AG04449 (cell line): ENCODE measurements at regions not wholly inside any gene's neighbourhood (a gene's known extent, or its start where the extent isn't known, plus 50 kb on each side); places are given as distances from the start of the nearest gene placed in this dataset.
A peak's percentile ranks its signal among the peaks of the same experiment; 100 is the strongest.

Experiments
- CTCF ChIA-PET: fragments of 350-600 bp; formaldehyde crosslinking; extraction: SDS; loops from one replicate; lab custom pipeline; 2021; ENCODE audit warnings: antibody characterized with exemption; lab: Yijun Ruan, JAX
- POLR2A ChIA-PET: fragments of 400-600, 350-600 bp; formaldehyde crosslinking; extraction: SDS; loops from one replicate; lab custom pipeline; 2020; ENCODE audit warnings: antibody characterized with exemption, inconsistent platforms; lab: Yijun Ruan, JAX
- DNase-seq: peaks from one replicate; pipeline ENCODE4 v3.0.0-alpha.2; 2010; ENCODE audit warnings: low read depth, low spot score
- H3K4me3 ChIP-seq: 2 replicates; pipeline ENCODE4 v1.5.1; 2011; ENCODE audit warnings: low read depth, mild to moderate bottlenecking, control low read depth, low read length
- TF ChIP-seq, protein P1 (sequence below): IDR thresholded peaks from one replicate; pipeline ENCODE4 v1.5.1; 2011; ENCODE audit warnings: mild to moderate bottlenecking, moderate library complexity, low read length, control low read depth, inconsistent platforms; ENCODE audit not compliant: insufficient read depth; ENCODE audit errors: missing control alignments

DNA sequence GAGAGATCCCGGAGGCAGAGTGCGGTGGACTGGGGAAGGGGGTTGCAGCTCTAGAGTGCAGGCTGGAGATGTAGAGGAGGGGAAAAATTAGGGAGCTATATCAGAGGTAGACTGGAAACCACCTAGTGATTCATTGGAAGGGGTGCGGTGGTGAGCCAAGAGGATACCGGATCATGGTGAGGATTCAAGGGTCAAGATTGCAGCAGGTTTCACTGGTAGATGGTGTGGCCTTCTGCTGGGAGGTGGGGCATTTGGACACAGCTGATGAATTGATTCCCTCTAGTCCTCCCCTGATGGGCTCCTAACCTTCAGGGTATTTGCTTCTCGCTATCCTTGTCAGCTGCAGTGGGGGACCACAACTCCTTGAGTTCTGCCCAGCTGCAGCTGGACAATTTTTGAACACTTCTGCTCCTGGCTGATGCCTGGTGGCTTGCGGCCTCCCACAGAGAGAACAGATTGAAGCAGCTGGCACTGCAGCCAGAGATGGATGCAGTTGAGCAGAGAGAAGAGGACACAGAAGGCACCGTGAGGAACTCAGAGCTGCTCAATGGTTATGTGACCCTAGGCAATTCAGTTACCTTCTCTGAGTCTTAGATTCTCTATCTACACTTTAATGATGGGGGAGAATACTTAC, 134.4 kb upstream of the ABCA1 start:
- TF ChIP-seq, protein P1, sequence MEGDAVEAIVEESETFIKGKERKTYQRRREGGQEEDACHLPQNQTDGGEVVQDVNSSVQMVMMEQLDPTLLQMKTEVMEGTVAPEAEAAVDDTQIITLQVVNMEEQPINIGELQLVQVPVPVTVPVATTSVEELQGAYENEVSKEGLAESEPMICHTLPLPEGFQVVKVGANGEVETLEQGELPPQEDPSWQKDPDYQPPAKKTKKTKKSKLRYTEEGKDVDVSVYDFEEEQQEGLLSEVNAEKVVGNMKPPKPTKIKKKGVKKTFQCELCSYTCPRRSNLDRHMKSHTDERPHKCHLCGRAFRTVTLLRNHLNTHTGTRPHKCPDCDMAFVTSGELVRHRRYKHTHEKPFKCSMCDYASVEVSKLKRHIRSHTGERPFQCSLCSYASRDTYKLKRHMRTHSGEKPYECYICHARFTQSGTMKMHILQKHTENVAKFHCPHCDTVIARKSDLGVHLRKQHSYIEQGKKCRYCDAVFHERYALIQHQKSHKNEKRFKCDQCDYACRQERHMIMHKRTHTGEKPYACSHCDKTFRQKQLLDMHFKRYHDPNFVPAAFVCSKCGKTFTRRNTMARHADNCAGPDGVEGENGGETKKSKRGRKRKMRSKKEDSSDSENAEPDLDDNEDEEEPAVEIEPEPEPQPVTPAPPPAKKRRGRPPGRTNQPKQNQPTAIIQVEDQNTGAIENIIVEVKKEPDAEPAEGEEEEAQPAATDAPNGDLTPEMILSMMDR, result no peak
- ChIA-PET CTCF (interaction anchor here (1.0 kb wide), 1 partner anchor 11 kb away, joined by 3 read pairs; no protein-coding TSS in a partner anchor), POLR2A (no interaction called here)
- H3K4me3 ChIP-seq, result no peak overlapping the region
- DNase-seq, result no peak

DNA sequence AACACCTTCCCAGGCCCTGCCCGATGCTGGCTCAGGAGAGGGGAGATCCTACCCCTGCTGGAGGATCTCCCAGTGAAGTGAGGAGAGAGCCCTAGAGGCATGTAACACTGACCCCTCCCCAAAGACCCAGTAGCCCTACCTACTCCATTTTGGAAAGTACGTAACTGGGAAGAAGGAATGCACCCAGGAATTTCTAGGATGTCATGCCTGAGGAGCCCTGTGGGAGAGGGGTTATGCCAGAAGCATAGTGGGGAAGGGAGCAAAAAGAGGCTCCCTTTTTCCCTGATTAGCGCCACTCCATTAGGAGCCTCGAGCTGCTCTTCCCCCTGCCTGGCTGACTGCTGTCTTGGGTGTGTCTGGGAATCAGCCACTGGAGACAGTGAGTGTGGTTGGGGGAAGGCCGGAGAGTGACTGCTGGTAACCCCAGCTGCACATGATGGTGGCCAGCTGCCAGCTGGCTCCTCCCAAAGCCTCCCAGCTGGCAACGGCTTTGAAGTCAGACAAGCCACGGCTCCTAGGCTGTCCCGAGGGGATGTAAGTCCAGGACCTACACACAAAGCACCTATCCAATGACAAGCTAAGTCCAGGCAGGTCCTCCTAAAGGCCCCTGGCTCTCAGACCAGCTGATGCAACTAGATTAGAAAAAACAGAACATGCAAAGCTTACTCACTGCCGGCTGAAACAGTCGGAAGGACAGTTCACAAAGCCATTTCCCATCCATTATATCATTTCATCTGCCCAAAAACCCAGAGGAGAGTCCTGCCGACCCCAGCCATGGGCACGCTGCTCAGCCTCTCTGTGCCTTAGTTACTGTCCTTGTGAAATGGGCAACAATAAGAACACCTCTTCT, 136.5 kb upstream of the ABCA1 start:
- TF ChIP-seq, protein P1, result no peak
- peak; percentile 92 for DNase-seq
- H3K4me3 ChIP-seq, result no peak overlapping the region; the same call in 1 of the 2 replicates
- ChIA-PET POLR2A (interaction anchor here (0.7 to 3.0 kb wide), 9 partner anchors 10 to 195 kb away, joined by 3 to 17 read pairs (median 3); partner anchors contain the start of gene ABCA1), CTCF (interaction anchor here (0.6 to 1.7 kb wide), 10 partner anchors 10 to 353 kb away, joined by 3 to 5 read pairs (median 3); partner anchors contain the start of gene ABCA1)

DNA sequence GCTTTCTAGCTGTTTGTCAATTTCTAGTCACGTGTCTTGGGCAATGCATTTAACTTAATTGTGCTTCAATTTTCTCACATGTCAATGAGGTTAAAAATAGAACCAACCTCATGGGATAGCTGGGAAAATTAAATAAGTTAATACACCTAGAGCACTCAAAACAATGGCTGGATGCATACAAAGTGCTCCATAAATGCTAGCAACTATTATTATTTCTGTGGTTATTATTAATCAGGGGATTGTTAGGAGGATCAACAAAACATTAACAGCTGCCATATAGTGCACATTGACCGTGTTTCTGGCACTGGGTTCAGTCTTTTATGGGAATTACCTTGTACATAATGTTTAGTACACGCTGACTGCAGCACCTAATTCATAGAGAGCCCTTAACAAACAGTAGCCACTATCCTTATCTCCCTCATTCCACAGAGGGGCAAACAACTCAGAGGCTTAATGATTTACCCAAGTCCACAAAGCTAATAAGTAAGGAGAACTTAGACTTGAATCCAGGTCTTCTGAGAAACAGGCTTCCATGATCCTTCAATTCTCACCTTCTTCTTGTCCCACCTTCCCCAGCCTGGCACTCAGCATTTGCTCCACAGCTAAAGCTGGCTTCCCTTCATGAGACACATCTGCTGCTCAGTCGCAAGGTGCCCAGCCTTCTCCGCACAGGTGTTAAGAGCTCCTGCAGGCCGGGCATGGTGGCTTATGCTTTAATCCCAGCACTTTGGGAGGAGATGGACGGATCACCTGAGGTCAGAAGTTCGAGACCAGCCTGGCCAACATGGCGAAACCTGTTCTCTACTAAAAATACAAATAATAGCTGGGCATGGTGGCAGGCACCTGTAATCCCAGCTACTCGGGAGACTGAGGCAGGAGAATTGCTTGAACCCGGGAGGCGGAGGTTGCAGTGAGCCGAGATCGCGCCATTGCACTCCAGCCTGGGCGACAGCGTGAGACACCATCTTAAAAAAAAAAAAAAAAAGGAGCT, 137.4 kb upstream of the ABCA1 start:
- TF ChIP-seq, protein P1, result no peak
- ChIA-PET POLR2A (interaction anchor here (0.7 to 3.0 kb wide), 7 partner anchors 11 to 196 kb away, joined by 3 to 17 read pairs (median 4); partner anchors contain the start of gene ABCA1), CTCF (interaction anchor here (0.8 to 1.7 kb wide), 8 partner anchors 12 to 352 kb away, joined by 3 to 5 read pairs (median 3); partner anchors contain the start of gene ABCA1)
- no peak overlapping the region for H3K4me3 ChIP-seq
- no peak for DNase-seq

DNA sequence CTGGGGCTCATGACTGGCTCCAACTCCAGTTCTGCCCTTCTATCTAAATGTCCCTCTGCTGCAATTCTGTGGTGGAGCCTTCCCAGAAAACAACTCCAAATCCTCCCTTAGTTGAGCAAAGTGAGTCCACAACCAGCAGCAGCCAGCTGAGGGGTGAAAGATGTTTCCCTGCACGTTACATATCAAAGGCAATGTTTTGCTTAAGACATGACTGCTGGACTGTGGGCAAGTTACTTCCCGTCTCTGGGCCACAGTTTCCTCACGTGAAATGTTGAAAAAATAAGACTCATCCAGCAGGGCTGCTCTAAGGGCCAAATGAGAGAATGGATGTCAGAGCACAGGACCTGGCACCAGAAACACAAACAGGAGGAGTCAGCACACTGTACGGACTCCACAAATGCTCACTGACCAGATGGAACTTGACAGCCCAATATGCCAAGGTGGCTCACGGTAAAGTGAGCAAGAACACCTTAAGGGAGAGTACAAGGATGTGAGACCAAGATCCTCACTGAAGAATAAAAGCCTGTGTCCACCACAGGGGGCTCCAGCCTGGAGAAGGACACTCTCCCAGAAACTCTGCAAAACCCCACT, 138.4 kb upstream of the ABCA1 start:
- no peak overlapping the region for H3K4me3 ChIP-seq
- POLR2A ChIA-PET, result no interaction called here
- DNase-seq, result no peak
- TF ChIP-seq, protein P1, result no peak
- CTCF ChIA-PET, result interaction anchor here (1.1 to 1.7 kb wide), 2 partner anchors 12 to 202 kb away, joined by 3 to 5 read pairs; no protein-coding TSS in a partner anchor

DNA sequence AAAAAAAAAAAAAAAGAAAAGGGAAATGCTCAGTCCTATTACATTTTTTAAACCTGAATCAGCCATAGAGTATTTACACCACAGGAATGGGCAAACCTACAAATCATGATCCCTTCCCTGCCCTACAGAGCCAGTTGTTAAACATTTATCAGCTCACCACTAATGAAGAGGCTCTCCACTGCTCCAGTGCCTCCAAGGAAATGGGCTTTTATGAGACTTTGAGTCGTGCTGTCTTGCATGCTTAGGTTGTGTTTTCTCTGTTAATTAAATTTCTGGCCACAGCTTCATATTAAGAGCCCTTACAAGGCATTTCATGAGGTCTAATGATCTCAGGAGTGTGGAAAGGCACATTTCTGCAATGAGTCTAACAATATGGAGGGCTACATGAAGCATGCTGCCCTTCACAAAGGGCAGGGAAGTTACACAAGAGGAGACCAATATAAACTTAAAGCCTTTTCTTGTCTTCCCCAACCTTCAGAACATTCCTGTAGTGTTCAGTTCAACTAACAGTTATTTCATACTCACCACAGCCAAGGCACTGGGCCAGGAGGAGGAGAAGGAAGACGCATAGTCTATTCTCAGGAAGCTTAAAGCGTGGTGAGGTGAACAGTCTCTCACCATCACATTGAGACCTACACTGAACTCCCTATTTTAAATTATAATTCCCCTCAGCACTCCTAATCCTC, 140.1 kb upstream of the ABCA1 start:
- TF ChIP-seq, protein P1, result no peak
- CTCF ChIA-PET, result no interaction called here
- H3K4me3 ChIP-seq, result no peak overlapping the region
- POLR2A ChIA-PET, result no interaction called here
- no peak for DNase-seq
